ENCODE measurements at regions not wholly inside any gene's neighbourhood (a gene's known extent, or its start where the extent isn't known, plus 50 kb on each side); places are given as distances from the start of the nearest gene placed in this dataset.

- H3K4me1 ChIP-seq (ENCODE audit: control insufficient read depth in 5 of 5, insufficient read depth in 5 of 5, low read length in 5 of 5) = peaks cover 0 to under 1% (median 0%) of the 10 kb centered on the region in 5 donors
- H3K27ac ChIP-seq (ENCODE audit: low read depth, low read length) = no peak overlapping the region
- H3K27me3 ChIP-seq (ENCODE audit: control insufficient read depth in 5 of 5, insufficient read depth in 4 of 5, low read length in 5 of 5) = no peaks in the 10 kb centered on the region
- H3K9me3 ChIP-seq (ENCODE audit: control insufficient read depth in 5 of 5, low read length in 5 of 5) = no peaks in the 10 kb centered on the region
- H3K4me3 ChIP-seq (ENCODE audit: low read depth in 1 of 5, low read length in 5 of 5) = no peak overlapping the region
- H3K9ac ChIP-seq (ENCODE audit: low read length in 5 of 5) = no peak overlapping the region
- H3K36me3 ChIP-seq (ENCODE audit: control insufficient read depth in 5 of 5, insufficient read depth in 5 of 5, low read length in 5 of 5) = no peaks in the 10 kb centered on the region
Measured at GRCh38 chr7:86953219-86953618, 106.2 kb downstream of the ELAPOR2 start.

GRCh38 chr7:86951895-86952294 lies 107.6 kb downstream of the ELAPOR2 start:
- peaks cover 0 to 9% (median 7%) of the 10 kb centered on the region in 5 donors for H3K4me1 ChIP-seq (ENCODE audit: control insufficient read depth in 5 of 5, insufficient read depth in 5 of 5, low read length in 5 of 5)
- H3K4me3 ChIP-seq (ENCODE audit: low read depth in 1 of 5, low read length in 5 of 5) = no peak overlapping the region
- no peak overlapping the region for H3K9ac ChIP-seq (ENCODE audit: low read length in 5 of 5)
- H3K27ac ChIP-seq (ENCODE audit: low read depth, low read length) = no peak overlapping the region
- H3K9me3 ChIP-seq (ENCODE audit: control insufficient read depth in 5 of 5, low read length in 5 of 5) = no peaks in the 10 kb centered on the region
- H3K36me3 ChIP-seq (ENCODE audit: control insufficient read depth in 5 of 5, insufficient read depth in 5 of 5, low read length in 5 of 5) = no peaks in the 10 kb centered on the region
- H3K27me3 ChIP-seq (ENCODE audit: control insufficient read depth in 5 of 5, insufficient read depth in 4 of 5, low read length in 5 of 5) = no peaks in the 10 kb centered on the region

- Histone ChIP-seq H3K27me3 (ENCODE audit: control insufficient read depth in 5 of 5, insufficient read depth in 4 of 5, low read length in 5 of 5) (no peaks in the 10 kb centered on the region), H3K27ac (ENCODE audit: low read depth, low read length) (no peak overlapping the region), H3K4me1 (ENCODE audit: control insufficient read depth in 5 of 5, insufficient read depth in 5 of 5, low read length in 5 of 5) (peaks cover 0 to 9% (median 7%) of the 10 kb centered on the region in 5 donors), H3K9ac (ENCODE audit: low read length in 5 of 5) (no peak overlapping the region), H3K9me3 (ENCODE audit: control insufficient read depth in 5 of 5, low read length in 5 of 5) (no peaks in the 10 kb centered on the region), H3K4me3 (ENCODE audit: low read depth in 1 of 5, low read length in 5 of 5) (no peak overlapping the region), H3K36me3 (ENCODE audit: control insufficient read depth in 5 of 5, insufficient read depth in 5 of 5, low read length in 5 of 5) (no peaks in the 10 kb centered on the region)
Measured at GRCh38 chr7:86950944-86951343, 108.5 kb downstream of the ELAPOR2 start.

- Histone ChIP-seq H3K27ac (ENCODE audit: low read depth, low read length) (no peak overlapping the region), H3K27me3 (ENCODE audit: control insufficient read depth in 5 of 5, insufficient read depth in 4 of 5, low read length in 5 of 5) (no peaks in the 10 kb centered on the region), H3K9ac (ENCODE audit: low read length in 5 of 5) (no peak overlapping the region), H3K36me3 (ENCODE audit: control insufficient read depth in 5 of 5, insufficient read depth in 5 of 5, low read length in 5 of 5) (no peaks in the 10 kb centered on the region), H3K4me3 (ENCODE audit: low read depth in 1 of 5, low read length in 5 of 5) (no peak overlapping the region), H3K9me3 (ENCODE audit: control insufficient read depth in 5 of 5, low read length in 5 of 5) (no peaks in the 10 kb centered on the region), H3K4me1 (ENCODE audit: control insufficient read depth in 5 of 5, insufficient read depth in 5 of 5, low read length in 5 of 5) (peaks cover 0 to 9% (median 7%) of the 10 kb centered on the region in 5 donors)
Measured at GRCh38 chr7:86950360-86950759, 109.1 kb downstream of the ELAPOR2 start.

- Histone ChIP-seq H3K9me3 (ENCODE audit: control insufficient read depth in 5 of 5, low read length in 5 of 5) (no peaks in the 10 kb centered on the region), H3K36me3 (ENCODE audit: control insufficient read depth in 5 of 5, insufficient read depth in 5 of 5, low read length in 5 of 5) (no peaks in the 10 kb centered on the region), H3K4me1 (ENCODE audit: control insufficient read depth in 5 of 5, insufficient read depth in 5 of 5, low read length in 5 of 5) (peaks cover 0 to 9% (median 7%) of the 10 kb centered on the region in 5 donors), H3K4me3 (ENCODE audit: low read depth in 1 of 5, low read length in 5 of 5) (no peak overlapping the region), H3K27ac (ENCODE audit: low read depth, low read length) (no peak overlapping the region), H3K27me3 (ENCODE audit: control insufficient read depth in 5 of 5, insufficient read depth in 4 of 5, low read length in 5 of 5) (no peaks in the 10 kb centered on the region), H3K9ac (ENCODE audit: low read length in 5 of 5) (no peak overlapping the region)
Measured at GRCh38 chr7:86949779-86950260, 109.6 kb downstream of the ELAPOR2 start.

GRCh38 chr7:86949052-86949778 lies 110.2 kb downstream of the ELAPOR2 start:
- H3K36me3 ChIP-seq (ENCODE audit: control insufficient read depth in 5 of 5, insufficient read depth in 5 of 5, low read length in 5 of 5) = no peaks in the 10 kb centered on the region
- H3K4me3 ChIP-seq (ENCODE audit: low read depth in 1 of 5, low read length in 5 of 5) = no peak overlapping the region
- no peak overlapping the region for H3K27ac ChIP-seq (ENCODE audit: low read depth, low read length)
- H3K4me1 ChIP-seq (ENCODE audit: control insufficient read depth in 5 of 5, insufficient read depth in 5 of 5, low read length in 5 of 5) = peaks cover 0 to 9% (median 7%) of the 10 kb centered on the region in 5 donors
- H3K27me3 ChIP-seq (ENCODE audit: control insufficient read depth in 5 of 5, insufficient read depth in 4 of 5, low read length in 5 of 5) = no peaks in the 10 kb centered on the region
- H3K9ac ChIP-seq (ENCODE audit: low read length in 5 of 5) = no peak overlapping the region
- no peaks in the 10 kb centered on the region for H3K9me3 ChIP-seq (ENCODE audit: control insufficient read depth in 5 of 5, low read length in 5 of 5)

GRCh38 chr7:86947929-86948328 lies 111.5 kb downstream of the ELAPOR2 start:
- H3K27me3 ChIP-seq (ENCODE audit: control insufficient read depth in 5 of 5, insufficient read depth in 4 of 5, low read length in 5 of 5) = no peaks in the 10 kb centered on the region
- H3K9ac ChIP-seq (ENCODE audit: low read length in 5 of 5) = no peak overlapping the region
- H3K9me3 ChIP-seq (ENCODE audit: control insufficient read depth in 5 of 5, low read length in 5 of 5) = no peaks in the 10 kb centered on the region

GRCh38 chr7:86943447-86943846 lies 116.0 kb downstream of the ELAPOR2 start:
- Histone ChIP-seq H3K9ac (ENCODE audit: low read length in 5 of 5) (no peak overlapping the region), H3K27ac (ENCODE audit: low read depth, low read length) (no peak overlapping the region), H3K36me3 (ENCODE audit: control insufficient read depth in 5 of 5, insufficient read depth in 5 of 5, low read length in 5 of 5) (peaks cover 0 to 3% (median 0%) of the 10 kb centered on the region in 5 donors), H3K4me1 (ENCODE audit: control insufficient read depth in 5 of 5, insufficient read depth in 5 of 5, low read length in 5 of 5) (peaks cover 0 to 12% (median 10%) of the 10 kb centered on the region in 5 donors), H3K4me3 (ENCODE audit: low read depth in 1 of 5, low read length in 5 of 5) (no peak overlapping the region), H3K27me3 (ENCODE audit: control insufficient read depth in 5 of 5, insufficient read depth in 4 of 5, low read length in 5 of 5) (no peaks in the 10 kb centered on the region), H3K9me3 (ENCODE audit: control insufficient read depth in 5 of 5, low read length in 5 of 5) (no peaks in the 10 kb centered on the region)

More at GRCh38 chr7:86947929-86948328, 111.5 kb downstream of the ELAPOR2 start:
- Histone ChIP-seq H3K36me3 (ENCODE audit: control insufficient read depth in 5 of 5, insufficient read depth in 5 of 5, low read length in 5 of 5) (no peaks in the 10 kb centered on the region), H3K27ac (ENCODE audit: low read depth, low read length) (no peak overlapping the region), H3K4me3 (ENCODE audit: low read depth in 1 of 5, low read length in 5 of 5) (no peak overlapping the region), H3K4me1 (ENCODE audit: control insufficient read depth in 5 of 5, insufficient read depth in 5 of 5, low read length in 5 of 5) (peaks cover 0 to 9% (median 7%) of the 10 kb centered on the region in 5 donors)

- no peaks in the 10 kb centered on the region for H3K9me3 ChIP-seq (ENCODE audit: control insufficient read depth in 5 of 5, low read length in 5 of 5)
- peaks cover 0 to 9% (median 8%) of the 10 kb centered on the region in 5 donors for H3K4me1 ChIP-seq (ENCODE audit: control insufficient read depth in 5 of 5, insufficient read depth in 5 of 5, low read length in 5 of 5)
- no peak overlapping the region for H3K9ac ChIP-seq (ENCODE audit: low read length in 5 of 5)
- H3K27me3 ChIP-seq (ENCODE audit: control insufficient read depth in 5 of 5, insufficient read depth in 4 of 5, low read length in 5 of 5) = no peaks in the 10 kb centered on the region
- H3K36me3 ChIP-seq (ENCODE audit: control insufficient read depth in 5 of 5, insufficient read depth in 5 of 5, low read length in 5 of 5) = peaks cover 0 to 3% (median under 1%) of the 10 kb centered on the region in 5 donors
- H3K27ac ChIP-seq (ENCODE audit: low read depth, low read length) = no peak overlapping the region
- H3K4me3 ChIP-seq (ENCODE audit: low read depth in 1 of 5, low read length in 5 of 5) = no peak overlapping the region
Measured at GRCh38 chr7:86942995-86943394, 116.5 kb downstream of the ELAPOR2 start.

- peaks cover 0 to 3% (median 2%) of the 10 kb centered on the region in 5 donors for H3K4me1 ChIP-seq (ENCODE audit: control insufficient read depth in 5 of 5, insufficient read depth in 5 of 5, low read length in 5 of 5)
- H3K27me3 ChIP-seq (ENCODE audit: control insufficient read depth in 5 of 5, insufficient read depth in 4 of 5, low read length in 5 of 5) = no peaks in the 10 kb centered on the region
- no peak overlapping the region for H3K4me3 ChIP-seq (ENCODE audit: low read depth in 1 of 5, low read length in 5 of 5)
- H3K9ac ChIP-seq (ENCODE audit: low read length in 5 of 5) = no peak overlapping the region
- no peaks in the 10 kb centered on the region for H3K9me3 ChIP-seq (ENCODE audit: control insufficient read depth in 5 of 5, low read length in 5 of 5)
- peaks cover 3 to 12% (median 6%) of the 10 kb centered on the region in 5 donors for H3K36me3 ChIP-seq (ENCODE audit: control insufficient read depth in 5 of 5, insufficient read depth in 5 of 5, low read length in 5 of 5)
- no peak overlapping the region for H3K27ac ChIP-seq (ENCODE audit: low read depth, low read length)
Measured at GRCh38 chr7:86942081-86942480, 117.4 kb downstream of the ELAPOR2 start.
